K562 (cell line): ENCODE measurements at regions not wholly inside any gene's neighbourhood (a gene's known extent, or its start where the extent isn't known, plus 50 kb on each side); places are given as distances from the start of the nearest gene placed in this dataset.

Source experiments
- ATAC-seq: fragments of 200-7000 bp; cut with Tn5 transposase; 3 replicates; pipeline ENCODE4 v1.9.1; 2020; ENCODE audit warnings: moderate library complexity
- BruUV-seq: library from RNA; stranded (reverse); fragments of 400-500 nt; replicated peaks from 2 replicates; lab custom pipeline; 2021; lab: Mats Ljungman, UMichigan
- CTCF ChIA-PET: fragments of 300-600 bp; formaldehyde crosslinking; extraction: SDS; loops from one replicate; lab custom pipeline; 2021; ENCODE audit warnings: low intra/inter-chr PET ratio; lab: Yijun Ruan, JAX
- POLR2A ChIA-PET: fragments of 300-600, 350-650 bp; sonication (Branson Sonifier 250); formaldehyde crosslinking; extraction: SDS; loops from one replicate; lab custom pipeline; 2021; ENCODE audit warnings: antibody characterized with exemption, inconsistent platforms; lab: Yijun Ruan, JAX
- DNase-seq, 4 experiments: peaks; one replicate each; pipeline versions ENCODE4 v3.0.0 to v3.0.0-alpha.2; 2011 to 2018; ENCODE audit warnings: low spot score in 3 of 4, mixed read lengths in 3 of 4; ENCODE audit errors: extremely low read depth in 1 of 4
- FAIRE-seq: peaks from 2 replicates; lab custom pipeline; 2011; peaks lifted over from hg19 to GRCh38; lab: Jason Lieb, UNC
- H2AFZ ChIP-seq: 2 replicates; pipeline ENCODE4 v1.6.0; 2011; ENCODE audit warnings: low read depth, low read length, control low read depth, inconsistent platforms
- H3K27ac ChIP-seq: fragments of 200-600 bp; 3 replicates; pipeline ENCODE4 v1.8.0; 2011; ENCODE audit warnings: low read depth, mild to moderate bottlenecking, control low read depth, inconsistent platforms, low read length, moderate library complexity, mixed read lengths; ENCODE audit errors: extremely low read depth
- H3K27me3 ChIP-seq, 2 experiments: fragments of 300-600 bp in 1 of 2; 2 replicates in 1 of 2; 3 replicates in 1 of 2; pipeline versions ENCODE4 v1.6.0 to v1.8.0; 2011; ENCODE audit warnings: inconsistent platforms in 2 of 2, low read length in 2 of 2, mild to moderate bottlenecking in 1 of 2, mixed read lengths in 1 of 2, moderate library complexity in 1 of 2; ENCODE audit not compliant: control insufficient read depth in 2 of 2, insufficient read depth in 2 of 2
- H3K36me3 ChIP-seq: fragments of 300-600 bp; 3 replicates; pipeline ENCODE4 v1.8.0; 2011; ENCODE audit warnings: mild to moderate bottlenecking, low read length, inconsistent platforms; ENCODE audit not compliant: control insufficient read depth, insufficient read depth
- H3K4me1 ChIP-seq, 2 experiments: fragments of 200-600 bp in 1 of 2; replicated peaks in 1 of 2; 2 replicates in 1 of 2; 3 replicates in 1 of 2; pipeline versions ENCODE4 v1.5.1 to v1.8.0; 2011; ENCODE audit warnings: inconsistent platforms in 2 of 2, low read length in 2 of 2, mild to moderate bottlenecking in 1 of 2, mixed read lengths in 1 of 2, moderate library complexity in 1 of 2; ENCODE audit not compliant: control insufficient read depth in 2 of 2, insufficient read depth in 2 of 2
- H3K4me2 ChIP-seq: 2 replicates; pipeline ENCODE4 v1.6.1; 2011; ENCODE audit warnings: low read length, control low read depth, inconsistent platforms, mixed read lengths; ENCODE audit not compliant: insufficient read depth
- H3K4me3 ChIP-seq: fragments of 200-600 bp; sonication (generic), shearing (Covaris generic); 2 replicates; pipeline ENCODE4 v1.5.1; 2016; ENCODE audit warnings: control low read depth, inconsistent platforms
- H3K79me2 ChIP-seq: fragments of 200-600 bp; 3 replicates; pipeline ENCODE4 v1.8.0; 2011; ENCODE audit warnings: low read length, inconsistent platforms; ENCODE audit not compliant: control insufficient read depth, insufficient read depth
- H3K9ac ChIP-seq, 2 experiments: 2 replicates each; pipeline versions ENCODE4 v1.6.0 to v1.6.1; 2011; ENCODE audit warnings: low read depth in 2 of 2, low read length in 2 of 2, control low read depth in 1 of 2, inconsistent platforms in 1 of 2, mild to moderate bottlenecking in 1 of 2, mixed read lengths in 1 of 2; ENCODE audit not compliant: insufficient read depth in 1 of 2
- H3K9me1 ChIP-seq: one replicate; pipeline ENCODE4 v1.6.0; 2011; ENCODE audit warnings: inconsistent platforms, mild to moderate bottlenecking, low read length, moderate library complexity; ENCODE audit not compliant: control insufficient read depth, insufficient read depth
- H3K9me3 ChIP-seq: replicated peaks from 2 replicates; pipeline ENCODE4 v1.5.1; 2011; ENCODE audit warnings: low read depth, low read length, inconsistent platforms; ENCODE audit not compliant: control insufficient read depth, insufficient read depth
- H4K20me1 ChIP-seq: replicated peaks from 2 replicates; pipeline ENCODE4 v1.6.1; 2011; ENCODE audit warnings: low read length, inconsistent platforms, mixed read lengths; ENCODE audit not compliant: control insufficient read depth, insufficient read depth
- CHD1 ChIP-seq: fragments of 200-600 bp; sonication (generic); IDR thresholded peaks from one replicate; pipeline ENCODE4 v1.6.1; 2012; ENCODE audit warnings: mild to moderate bottlenecking, moderate library complexity, low read length, inconsistent platforms
- CREB1 ChIP-seq, 2 experiments: sonication (generic) in 1 of 2; formaldehyde crosslinking in 1 of 2; IDR thresholded peaks; 2 replicates each; pipeline versions ENCODE4 v1.6.1 to v1.8.0; 2012 to 2022; ENCODE audit warnings: inconsistent platforms in 1 of 2, mild to moderate bottlenecking in 1 of 2, missing genetic modification reagents in 1 of 2, moderate library complexity in 1 of 2
- MAFK ChIP-seq: IDR thresholded peaks from 2 replicates; pipeline ENCODE4 v1.6.1; 2011; ENCODE audit warnings: low read length, improper control_type of control experiment
- SMC3 ChIP-seq: conservative IDR thresholded peaks from 2 replicates; pipeline ENCODE4 v1.6.1; 2011; ENCODE audit warnings: low read depth, low read length, improper control_type of control experiment; ENCODE audit not compliant: insufficient read depth
- ZNF696 ChIP-seq: fragments of 250-450 bp; sonication (Bioruptor Pico); conservative IDR thresholded peaks from 2 replicates; pipeline ENCODE4 v1.4.0; 2020; ENCODE audit warnings: mild to moderate bottlenecking, moderate library complexity
- WGBS: fragments of 100-300 bp; shearing (Covaris generic); methylation state at CpG from one replicate; pipeline ENCODE4 v1.1.6; 2016; ENCODE audit warnings: low coverage, mixed read lengths; ENCODE audit not compliant: insufficient coverage; ENCODE audit errors: missing lambda C conversion rate; 5-methylcytosine and 5-hydroxymethylcytosine counted together
- in situ Hi-C: fragments of 300-500 bp; cut with MboI; formaldehyde crosslinking; loops from 4 replicates; pipeline ENCODE4 v1.15.0; 2018; ENCODE audit warnings: inconsistent platforms, mixed read lengths
- intact Hi-C: fragments of 100-400 bp; cut with micrococcal nuclease; formaldehyde crosslinking; loops from 2 replicates; pipeline ENCODE4 v1.14.2; 2022
- TF ChIP-seq, protein P1 (sequence below): fragments of 250-450 bp; sonication (Bioruptor Pico); IDR thresholded peaks from 2 replicates; pipeline ENCODE4 v1.8.0; 2021; ENCODE audit warnings: moderate library complexity, mild to moderate bottlenecking, inconsistent platforms
- TF ChIP-seq, protein P2 (sequence below), 2 experiments: fragments of 200-800 bp in 1 of 2; sonication (Bioruptor generic) in 1 of 2; sonication (generic) in 1 of 2; formaldehyde crosslinking in 1 of 2; IDR thresholded peaks in 1 of 2; conservative IDR thresholded peaks in 1 of 2; 2 replicates each; pipeline versions ENCODE4 v1.5.0 to v1.6.1; 2016 to 2020; ENCODE audit warnings: missing compliant biosample characterization in 1 of 2, missing genetic modification characterization in 1 of 2, missing genetic modification reagents in 1 of 2
- TF ChIP-seq, protein P3 (sequence below), 2 experiments: fragments of 450-650 bp in 1 of 2; IDR thresholded peaks; 2 replicates each; pipeline ENCODE4 v1.6.1; 2011 to 2017; ENCODE audit warnings: low read depth in 2 of 2, antibody characterized with exemption in 1 of 2, borderline replicate concordance in 1 of 2, low read length in 1 of 2, mild to moderate bottlenecking in 1 of 2, mixed read lengths in 1 of 2; ENCODE audit not compliant: control insufficient read depth in 1 of 2
- TF ChIP-seq, protein P4 (sequence below): sonication (generic); IDR thresholded peaks from 2 replicates; pipeline ENCODE4 v1.6.1; 2016
- TF ChIP-seq, protein P5 (sequence below): fragments of 250-450 bp; sonication (Bioruptor Pico); IDR thresholded peaks from 2 replicates; pipeline ENCODE4 v1.4.0; 2020; ENCODE audit warnings: mild to moderate bottlenecking, moderate library complexity, borderline replicate concordance

DNA sequence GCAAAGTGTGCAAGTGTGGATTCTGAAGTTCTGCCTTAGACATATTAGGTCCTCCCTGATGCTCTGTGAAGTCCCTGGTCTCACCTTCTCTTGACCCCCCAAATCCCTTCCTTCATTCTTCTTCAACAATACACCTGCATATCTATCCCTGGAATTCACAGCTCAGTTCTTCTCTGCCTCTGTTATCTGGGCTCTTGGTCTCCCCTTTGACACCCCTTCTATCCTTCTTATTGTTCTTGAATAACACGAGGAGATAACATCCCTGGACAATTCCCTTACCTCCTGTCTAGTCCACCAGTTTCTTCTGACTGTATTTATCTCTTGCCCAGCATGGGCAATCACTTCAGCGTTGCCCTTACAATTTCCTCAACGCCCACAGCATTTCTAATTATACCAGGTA lies 104.8 kb upstream of the ATG10 start:
- H3K27ac ChIP-seq, result no peak overlapping the region
- no peak overlapping the region for H3K9ac ChIP-seq
- DNase-seq (no peak), ATAC-seq (no peak), FAIRE-seq (no peak)
- H3K9me3 ChIP-seq, result no peaks in the 10 kb centered on the region
- H3K36me3 ChIP-seq, result no peaks in the 10 kb centered on the region
- ChIA-PET CTCF (no interaction called here), POLR2A (no interaction called here)
- no peaks in the 10 kb centered on the region for H3K27me3 ChIP-seq
- no peak overlapping the region for H3K4me2 ChIP-seq
- no peaks in the 10 kb centered on the region for H4K20me1 ChIP-seq
- no peaks in the 10 kb centered on the region for H3K9me1 ChIP-seq
- intact Hi-C loops (no loop called here), in situ Hi-C loops (no loop called here)
- no peak overlapping the region for H2AFZ ChIP-seq
- no peaks in the 10 kb centered on the region for H3K79me2 ChIP-seq
- WGBS, result 20% methylated on average over 3 of the region's 3 CpGs
- no peak overlapping the region for H3K4me3 ChIP-seq
- H3K4me1 ChIP-seq, result no peaks in the 10 kb centered on the region
- no TSS peak for BruUV-seq
- TF ChIP-seq, protein P1, sequence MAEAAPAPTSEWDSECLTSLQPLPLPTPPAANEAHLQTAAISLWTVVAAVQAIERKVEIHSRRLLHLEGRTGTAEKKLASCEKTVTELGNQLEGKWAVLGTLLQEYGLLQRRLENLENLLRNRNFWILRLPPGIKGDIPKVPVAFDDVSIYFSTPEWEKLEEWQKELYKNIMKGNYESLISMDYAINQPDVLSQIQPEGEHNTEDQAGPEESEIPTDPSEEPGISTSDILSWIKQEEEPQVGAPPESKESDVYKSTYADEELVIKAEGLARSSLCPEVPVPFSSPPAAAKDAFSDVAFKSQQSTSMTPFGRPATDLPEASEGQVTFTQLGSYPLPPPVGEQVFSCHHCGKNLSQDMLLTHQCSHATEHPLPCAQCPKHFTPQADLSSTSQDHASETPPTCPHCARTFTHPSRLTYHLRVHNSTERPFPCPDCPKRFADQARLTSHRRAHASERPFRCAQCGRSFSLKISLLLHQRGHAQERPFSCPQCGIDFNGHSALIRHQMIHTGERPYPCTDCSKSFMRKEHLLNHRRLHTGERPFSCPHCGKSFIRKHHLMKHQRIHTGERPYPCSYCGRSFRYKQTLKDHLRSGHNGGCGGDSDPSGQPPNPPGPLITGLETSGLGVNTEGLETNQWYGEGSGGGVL (CRISPR knock-in tag), result no peak
- TF ChIP-seq MAFK (no peak), CHD1 (no peak), CREB1 (IDR thresholded peaks at IDR 0.05) (no peak), CREB1 (CRISPR knock-in tag; IDR thresholded peaks at IDR 0.05) (no peak), SMC3 (no peak), ZNF696 (no peak)
- TF ChIP-seq, protein P2, sequence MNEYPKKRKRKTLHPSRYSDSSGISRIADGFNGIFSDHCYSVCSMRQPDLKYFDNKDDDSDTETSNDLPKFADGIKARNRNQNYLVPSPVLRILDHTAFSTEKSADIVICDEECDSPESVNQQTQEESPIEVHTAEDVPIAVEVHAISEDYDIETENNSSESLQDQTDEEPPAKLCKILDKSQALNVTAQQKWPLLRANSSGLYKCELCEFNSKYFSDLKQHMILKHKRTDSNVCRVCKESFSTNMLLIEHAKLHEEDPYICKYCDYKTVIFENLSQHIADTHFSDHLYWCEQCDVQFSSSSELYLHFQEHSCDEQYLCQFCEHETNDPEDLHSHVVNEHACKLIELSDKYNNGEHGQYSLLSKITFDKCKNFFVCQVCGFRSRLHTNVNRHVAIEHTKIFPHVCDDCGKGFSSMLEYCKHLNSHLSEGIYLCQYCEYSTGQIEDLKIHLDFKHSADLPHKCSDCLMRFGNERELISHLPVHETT (CRISPR knock-in tag; conservative IDR thresholded peaks at IDR 0.05 in 1 of 2, IDR thresholded peaks at IDR 0.05 in 1 of 2), result no peak
- TF ChIP-seq, protein P3, sequence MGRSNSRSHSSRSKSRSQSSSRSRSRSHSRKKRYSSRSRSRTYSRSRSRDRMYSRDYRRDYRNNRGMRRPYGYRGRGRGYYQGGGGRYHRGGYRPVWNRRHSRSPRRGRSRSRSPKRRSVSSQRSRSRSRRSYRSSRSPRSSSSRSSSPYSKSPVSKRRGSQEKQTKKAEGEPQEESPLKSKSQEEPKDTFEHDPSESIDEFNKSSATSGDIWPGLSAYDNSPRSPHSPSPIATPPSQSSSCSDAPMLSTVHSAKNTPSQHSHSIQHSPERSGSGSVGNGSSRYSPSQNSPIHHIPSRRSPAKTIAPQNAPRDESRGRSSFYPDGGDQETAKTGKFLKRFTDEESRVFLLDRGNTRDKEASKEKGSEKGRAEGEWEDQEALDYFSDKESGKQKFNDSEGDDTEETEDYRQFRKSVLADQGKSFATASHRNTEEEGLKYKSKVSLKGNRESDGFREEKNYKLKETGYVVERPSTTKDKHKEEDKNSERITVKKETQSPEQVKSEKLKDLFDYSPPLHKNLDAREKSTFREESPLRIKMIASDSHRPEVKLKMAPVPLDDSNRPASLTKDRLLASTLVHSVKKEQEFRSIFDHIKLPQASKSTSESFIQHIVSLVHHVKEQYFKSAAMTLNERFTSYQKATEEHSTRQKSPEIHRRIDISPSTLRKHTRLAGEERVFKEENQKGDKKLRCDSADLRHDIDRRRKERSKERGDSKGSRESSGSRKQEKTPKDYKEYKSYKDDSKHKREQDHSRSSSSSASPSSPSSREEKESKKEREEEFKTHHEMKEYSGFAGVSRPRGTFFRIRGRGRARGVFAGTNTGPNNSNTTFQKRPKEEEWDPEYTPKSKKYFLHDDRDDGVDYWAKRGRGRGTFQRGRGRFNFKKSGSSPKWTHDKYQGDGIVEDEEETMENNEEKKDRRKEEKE (IDR thresholded peaks at IDR 0.05; ENCODE audit: borderline replicate concordance in 1 of 2, control insufficient read depth in 1 of 2, low read depth in 2 of 2, low read length in 1 of 2), result no peak
- TF ChIP-seq, protein P4, sequence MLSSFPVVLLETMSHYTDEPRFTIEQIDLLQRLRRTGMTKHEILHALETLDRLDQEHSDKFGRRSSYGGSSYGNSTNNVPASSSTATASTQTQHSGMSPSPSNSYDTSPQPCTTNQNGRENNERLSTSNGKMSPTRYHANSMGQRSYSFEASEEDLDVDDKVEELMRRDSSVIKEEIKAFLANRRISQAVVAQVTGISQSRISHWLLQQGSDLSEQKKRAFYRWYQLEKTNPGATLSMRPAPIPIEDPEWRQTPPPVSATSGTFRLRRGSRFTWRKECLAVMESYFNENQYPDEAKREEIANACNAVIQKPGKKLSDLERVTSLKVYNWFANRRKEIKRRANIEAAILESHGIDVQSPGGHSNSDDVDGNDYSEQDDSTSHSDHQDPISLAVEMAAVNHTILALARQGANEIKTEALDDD, result no peak
- TF ChIP-seq, protein P5, sequence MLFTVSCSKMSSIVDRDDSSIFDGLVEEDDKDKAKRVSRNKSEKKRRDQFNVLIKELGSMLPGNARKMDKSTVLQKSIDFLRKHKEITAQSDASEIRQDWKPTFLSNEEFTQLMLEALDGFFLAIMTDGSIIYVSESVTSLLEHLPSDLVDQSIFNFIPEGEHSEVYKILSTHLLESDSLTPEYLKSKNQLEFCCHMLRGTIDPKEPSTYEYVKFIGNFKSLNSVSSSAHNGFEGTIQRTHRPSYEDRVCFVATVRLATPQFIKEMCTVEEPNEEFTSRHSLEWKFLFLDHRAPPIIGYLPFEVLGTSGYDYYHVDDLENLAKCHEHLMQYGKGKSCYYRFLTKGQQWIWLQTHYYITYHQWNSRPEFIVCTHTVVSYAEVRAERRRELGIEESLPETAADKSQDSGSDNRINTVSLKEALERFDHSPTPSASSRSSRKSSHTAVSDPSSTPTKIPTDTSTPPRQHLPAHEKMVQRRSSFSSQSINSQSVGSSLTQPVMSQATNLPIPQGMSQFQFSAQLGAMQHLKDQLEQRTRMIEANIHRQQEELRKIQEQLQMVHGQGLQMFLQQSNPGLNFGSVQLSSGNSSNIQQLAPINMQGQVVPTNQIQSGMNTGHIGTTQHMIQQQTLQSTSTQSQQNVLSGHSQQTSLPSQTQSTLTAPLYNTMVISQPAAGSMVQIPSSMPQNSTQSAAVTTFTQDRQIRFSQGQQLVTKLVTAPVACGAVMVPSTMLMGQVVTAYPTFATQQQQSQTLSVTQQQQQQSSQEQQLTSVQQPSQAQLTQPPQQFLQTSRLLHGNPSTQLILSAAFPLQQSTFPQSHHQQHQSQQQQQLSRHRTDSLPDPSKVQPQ (CRISPR knock-in tag), result no peak
